WI38 (cell line): ENCODE measurements at regions not wholly inside any gene's neighbourhood (a gene's known extent, or its start where the extent isn't known, plus 50 kb on each side); places are given as distances from the start of the nearest gene placed in this dataset.

ENCODE experiments used
- H3K4me3 ChIP-seq: 2 replicates; pipeline ENCODE4 v1.5.1; 2011; ENCODE audit warnings: low read depth, mild to moderate bottlenecking, control low read depth, low read length
- TF ChIP-seq, protein P1 (sequence below): IDR thresholded peaks from 2 replicates; pipeline ENCODE4 v1.5.1; 2012; ENCODE audit warnings: low read depth, mild to moderate bottlenecking, control low read depth, low read length

DNA sequence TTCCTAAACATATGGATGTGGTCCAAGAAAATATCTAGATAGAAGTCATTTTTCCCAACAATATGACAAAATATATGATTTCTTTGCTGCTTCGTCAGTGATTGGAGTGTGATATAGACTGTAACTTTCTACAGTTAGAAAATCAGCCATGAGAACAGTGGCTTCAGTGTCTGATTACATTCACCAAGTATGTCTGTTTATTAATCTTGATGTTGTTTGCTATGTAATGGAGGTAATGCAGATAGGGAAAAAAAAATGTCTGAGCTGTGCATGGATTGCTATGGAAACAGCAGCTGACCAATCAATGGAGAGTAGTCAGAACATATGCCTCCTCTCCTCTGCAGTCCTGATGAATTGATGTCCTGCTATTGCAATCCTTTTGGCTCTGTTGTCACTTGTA is 72.3 kb upstream of the GAP43 start:
- H3K4me3 ChIP-seq = no peak overlapping the region
- TF ChIP-seq, protein P1, sequence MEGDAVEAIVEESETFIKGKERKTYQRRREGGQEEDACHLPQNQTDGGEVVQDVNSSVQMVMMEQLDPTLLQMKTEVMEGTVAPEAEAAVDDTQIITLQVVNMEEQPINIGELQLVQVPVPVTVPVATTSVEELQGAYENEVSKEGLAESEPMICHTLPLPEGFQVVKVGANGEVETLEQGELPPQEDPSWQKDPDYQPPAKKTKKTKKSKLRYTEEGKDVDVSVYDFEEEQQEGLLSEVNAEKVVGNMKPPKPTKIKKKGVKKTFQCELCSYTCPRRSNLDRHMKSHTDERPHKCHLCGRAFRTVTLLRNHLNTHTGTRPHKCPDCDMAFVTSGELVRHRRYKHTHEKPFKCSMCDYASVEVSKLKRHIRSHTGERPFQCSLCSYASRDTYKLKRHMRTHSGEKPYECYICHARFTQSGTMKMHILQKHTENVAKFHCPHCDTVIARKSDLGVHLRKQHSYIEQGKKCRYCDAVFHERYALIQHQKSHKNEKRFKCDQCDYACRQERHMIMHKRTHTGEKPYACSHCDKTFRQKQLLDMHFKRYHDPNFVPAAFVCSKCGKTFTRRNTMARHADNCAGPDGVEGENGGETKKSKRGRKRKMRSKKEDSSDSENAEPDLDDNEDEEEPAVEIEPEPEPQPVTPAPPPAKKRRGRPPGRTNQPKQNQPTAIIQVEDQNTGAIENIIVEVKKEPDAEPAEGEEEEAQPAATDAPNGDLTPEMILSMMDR = no peak

DNA sequence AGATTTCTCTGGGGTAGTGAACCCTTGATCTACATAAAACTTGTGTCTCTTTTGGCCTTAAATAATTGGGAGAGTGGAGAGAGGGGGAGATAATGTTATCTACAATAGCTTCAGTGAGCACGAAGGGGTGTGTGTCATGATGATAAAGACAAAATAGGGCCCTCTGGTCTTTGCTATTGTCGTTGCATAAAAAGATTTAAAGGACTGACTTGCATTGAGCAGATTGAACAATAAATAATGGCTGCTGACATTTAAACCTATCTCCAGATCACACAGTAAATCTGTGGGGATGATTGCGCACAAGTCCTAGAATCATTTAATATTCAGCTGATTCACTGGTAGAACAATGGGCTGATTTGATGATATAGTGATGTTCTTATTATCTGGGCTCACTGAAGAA is 71.3 kb upstream of the GAP43 start:
- no peak overlapping the region for H3K4me3 ChIP-seq
- TF ChIP-seq, protein P1 = no peak

DNA sequence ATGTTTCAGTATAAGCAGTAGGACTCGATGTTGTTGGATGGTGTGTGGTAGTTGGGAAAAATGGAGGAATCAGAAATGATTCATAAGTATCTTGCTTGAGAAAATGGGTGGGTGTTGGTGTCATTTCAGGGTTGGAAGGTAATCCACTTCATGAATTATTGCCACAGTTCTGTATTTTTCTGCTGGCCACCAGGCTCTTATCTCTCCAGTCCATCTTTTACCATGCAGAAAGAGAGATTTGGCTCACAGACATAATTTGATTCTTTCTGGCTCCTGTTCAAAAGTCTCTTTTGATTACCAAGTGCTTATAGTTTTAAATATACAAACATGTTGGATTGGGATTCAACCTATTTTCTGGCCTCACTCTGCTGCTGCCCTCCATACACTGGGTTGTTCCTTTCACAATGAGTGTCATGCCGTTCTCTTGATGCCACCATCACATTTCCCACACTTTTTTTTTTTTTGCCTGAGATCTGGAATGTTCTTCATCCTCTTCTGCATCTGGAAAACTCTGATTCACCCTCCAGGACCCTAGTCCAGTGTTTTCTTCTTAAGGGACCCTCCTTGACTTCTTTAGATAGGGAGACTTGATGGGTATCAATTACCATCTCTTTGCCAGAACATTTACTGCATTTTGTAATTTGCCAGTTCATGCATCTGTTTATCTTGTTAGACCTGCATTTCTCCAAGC is 69.4 kb upstream of the GAP43 start:
- TF ChIP-seq, protein P1 = no peak
- H3K4me3 ChIP-seq = no peak overlapping the region

DNA sequence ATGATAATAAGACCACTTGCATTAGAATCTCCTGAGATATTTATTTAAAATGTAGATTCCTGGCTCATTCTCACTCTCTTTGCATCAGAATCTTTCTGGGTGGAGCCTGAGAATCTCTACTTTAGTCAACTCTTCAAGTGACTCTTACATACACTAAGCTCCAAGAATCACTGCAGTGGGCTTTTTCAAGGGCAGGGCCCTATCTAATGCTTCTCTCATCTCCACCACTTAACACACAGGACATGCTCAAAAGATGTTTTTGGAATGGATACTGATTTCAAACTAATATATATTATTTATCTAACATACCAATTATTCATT is 68.9 kb upstream of the GAP43 start:
- TF ChIP-seq, protein P1 = no peak
- no peak overlapping the region for H3K4me3 ChIP-seq

DNA sequence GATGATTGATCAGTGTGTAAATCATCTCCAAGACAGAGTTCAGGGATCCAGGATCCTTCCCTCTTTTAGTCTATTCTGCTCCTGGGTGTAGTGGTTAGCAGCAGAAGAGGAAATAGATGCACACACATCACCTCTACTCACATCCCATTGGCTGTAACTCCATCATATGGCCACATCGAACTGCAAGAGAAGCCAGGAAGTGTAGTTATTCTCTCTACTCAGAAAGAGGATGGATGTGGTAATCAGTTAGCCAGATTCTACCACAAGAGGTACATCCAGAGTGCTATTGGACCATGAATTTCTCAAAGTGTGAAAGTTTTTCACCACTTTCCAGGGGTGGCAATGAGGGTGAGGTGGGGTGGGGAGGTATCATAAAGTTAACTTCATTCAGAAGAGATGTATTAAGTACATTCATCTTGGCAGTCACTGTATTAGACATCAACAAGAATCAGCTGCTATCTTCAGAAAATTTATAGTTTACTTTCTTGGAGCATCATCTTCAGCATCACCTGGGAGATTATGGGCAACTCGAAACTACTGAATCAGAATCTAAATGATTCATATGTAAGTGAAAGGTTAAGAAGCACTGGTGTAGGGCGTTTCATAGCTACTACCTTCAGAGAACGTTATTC is 60.6 kb upstream of the GAP43 start:
- no peak overlapping the region for H3K4me3 ChIP-seq
- TF ChIP-seq, protein P1 = no peak

DNA sequence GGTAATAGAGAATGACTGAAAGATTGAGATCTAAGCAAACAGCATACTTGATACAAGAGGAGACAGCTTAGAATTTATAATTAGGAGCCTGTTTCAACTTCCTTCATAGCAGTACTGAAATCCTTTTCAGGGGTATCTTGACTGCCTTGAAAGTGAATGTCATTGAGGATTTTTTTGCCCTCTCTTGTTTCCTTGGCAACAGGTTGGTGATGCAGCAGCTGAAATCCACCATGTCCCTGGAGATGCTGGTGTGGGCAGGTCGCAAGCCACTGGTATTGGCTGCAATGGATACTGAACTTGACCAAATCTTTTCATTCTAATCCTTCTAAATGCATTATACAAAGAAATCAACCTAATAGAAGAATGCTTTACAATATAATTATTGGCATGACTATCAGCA is 59.3 kb upstream of the GAP43 start:
- H3K4me3 ChIP-seq = no peak overlapping the region
- TF ChIP-seq, protein P1 = no peak

DNA sequence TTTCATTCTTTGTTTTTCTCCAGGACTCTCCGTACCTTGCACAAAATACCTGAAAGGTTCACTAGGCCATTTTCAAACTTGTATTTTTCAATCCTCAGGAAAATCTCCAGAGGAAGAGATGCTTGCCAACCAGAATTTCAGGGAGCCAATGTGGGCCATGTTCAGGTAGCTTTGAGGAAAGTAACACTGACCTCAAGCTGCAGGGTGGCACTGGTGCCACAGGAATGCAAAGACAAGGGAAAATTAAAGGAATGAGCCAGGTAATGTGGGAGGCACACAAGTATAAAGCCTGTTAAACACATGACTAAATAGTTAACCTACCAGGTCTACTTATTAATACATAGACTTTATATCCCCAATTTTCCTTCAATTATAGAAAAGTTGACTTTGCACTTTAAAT is 51.9 kb upstream of the GAP43 start:
- TF ChIP-seq, protein P1 = no peak

More for the DNA sequence above, 51.9 kb upstream of the GAP43 start:
- H3K4me3 ChIP-seq = no peak overlapping the region
